DND-41 (cell line): ENCODE measurements at regions not wholly inside any gene's neighbourhood (a gene's known extent, or its start where the extent isn't known, plus 50 kb on each side); places are given as distances from the start of the nearest gene placed in this dataset.

ENCODE experiments used
- ATAC-seq: fragments of 200-7000 bp; cut with Tn5 transposase; 3 replicates; pipeline ENCODE4 v1.9.1; 2021; ENCODE audit warnings: low read depth; ENCODE audit not compliant: insufficient read depth
- DNase-seq: peaks from one replicate; pipeline ENCODE4 v3.0.0-alpha.2; 2020
- H2AFZ ChIP-seq: 2 replicates; pipeline ENCODE4 v1.6.0; 2012; ENCODE audit warnings: low read depth, low read length
- H3K27ac ChIP-seq: 2 replicates; pipeline ENCODE4 v1.5.1; 2012; ENCODE audit warnings: low read length, inconsistent platforms
- H3K27me3 ChIP-seq: fragments of 200-600 bp; sonication (generic); 2 replicates; pipeline ENCODE4 v1.6.0; 2012; ENCODE audit warnings: low read length, mild to moderate bottlenecking, inconsistent platforms; ENCODE audit not compliant: insufficient read depth, poor library complexity
- H3K36me3 ChIP-seq: 2 replicates; pipeline ENCODE4 v1.5.1; 2012; ENCODE audit warnings: low read length, inconsistent platforms; ENCODE audit not compliant: insufficient read depth
- H3K4me1 ChIP-seq: 2 replicates; pipeline ENCODE4 v1.5.1; 2012; ENCODE audit warnings: mild to moderate bottlenecking, low read length; ENCODE audit not compliant: insufficient read depth
- H3K4me2 ChIP-seq: 2 replicates; pipeline ENCODE4 v1.6.0; 2012; ENCODE audit warnings: mild to moderate bottlenecking, moderate library complexity, low read length, inconsistent platforms; ENCODE audit not compliant: insufficient read depth
- H3K4me3 ChIP-seq, 2 experiments: fragments of 200-600 bp in 1 of 2; shearing (Covaris generic) in 1 of 2; 2 replicates each; pipeline ENCODE4 v1.5.1; 2012 to 2016; ENCODE audit warnings: inconsistent platforms in 2 of 2, low read length in 2 of 2, mild to moderate bottlenecking in 2 of 2, low read depth in 1 of 2, moderate library complexity in 1 of 2
- H3K79me2 ChIP-seq: 2 replicates; pipeline ENCODE4 v1.6.0; 2012; ENCODE audit warnings: low read length, inconsistent platforms; ENCODE audit not compliant: insufficient read depth
- H3K9ac ChIP-seq: 2 replicates; pipeline ENCODE4 v1.6.0; 2012; ENCODE audit warnings: low read depth, mild to moderate bottlenecking, inconsistent platforms, low read length, moderate library complexity
- H3K9me3 ChIP-seq: 2 replicates; pipeline ENCODE4 v1.5.1; 2012; ENCODE audit warnings: low read length, moderate library complexity, mild to moderate bottlenecking, inconsistent platforms; ENCODE audit not compliant: insufficient read depth, severe bottlenecking
- H4K20me1 ChIP-seq: 2 replicates; pipeline ENCODE4 v1.6.0; 2012; ENCODE audit warnings: low read length; ENCODE audit not compliant: insufficient read depth
- EZH2 ChIP-seq: IDR thresholded peaks from 3 replicates; pipeline ENCODE4 v1.6.1; 2012; ENCODE audit warnings: borderline replicate concordance, low read depth, mild to moderate bottlenecking, moderate library complexity, low read length, inconsistent platforms; ENCODE audit not compliant: severe bottlenecking
- TF ChIP-seq, protein P1 (sequence below): IDR thresholded peaks from 2 replicates; pipeline ENCODE4 v1.5.1; 2012; ENCODE audit warnings: borderline replicate concordance, low read length, moderate library complexity, mild to moderate bottlenecking; ENCODE audit not compliant: poor library complexity, severe bottlenecking; ENCODE audit errors: extremely low read depth

DNA sequence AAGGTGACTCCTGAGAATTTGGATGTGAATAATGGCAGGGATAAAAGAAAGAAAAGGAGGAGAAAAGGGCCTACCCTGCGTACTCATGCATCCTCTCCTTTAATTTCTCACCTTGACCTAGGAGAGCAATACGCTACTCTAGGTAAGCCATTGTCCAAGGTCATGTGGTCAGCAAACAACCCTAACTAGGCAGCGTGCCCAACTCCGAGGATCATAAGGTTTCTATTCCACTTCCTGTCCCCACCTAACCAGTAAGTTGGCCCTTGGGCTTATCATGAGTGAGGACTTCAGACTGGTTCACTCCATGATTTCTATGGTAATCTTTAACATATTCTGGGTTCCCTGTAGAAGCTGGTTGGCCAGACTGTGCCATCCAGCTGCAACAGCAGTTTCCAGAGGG lies 315.1 kb upstream of the CCL2 start:
- Histone ChIP-seq H3K27ac (no peak overlapping the region), H3K9ac (no peak overlapping the region), H2AFZ (no peak overlapping the region), H3K79me2 (no peaks in the 10 kb centered on the region), H3K36me3 (no peaks in the 10 kb centered on the region), H3K4me1 (no peaks in the 10 kb centered on the region), H3K4me2 (no peak overlapping the region), H3K9me3 (no peaks in the 10 kb centered on the region), H3K4me3 (no peak overlapping the region), H4K20me1 (no peaks in the 10 kb centered on the region), H3K27me3 (peaks cover 5% of the 10 kb centered on the region)
- TF ChIP-seq, protein P1, sequence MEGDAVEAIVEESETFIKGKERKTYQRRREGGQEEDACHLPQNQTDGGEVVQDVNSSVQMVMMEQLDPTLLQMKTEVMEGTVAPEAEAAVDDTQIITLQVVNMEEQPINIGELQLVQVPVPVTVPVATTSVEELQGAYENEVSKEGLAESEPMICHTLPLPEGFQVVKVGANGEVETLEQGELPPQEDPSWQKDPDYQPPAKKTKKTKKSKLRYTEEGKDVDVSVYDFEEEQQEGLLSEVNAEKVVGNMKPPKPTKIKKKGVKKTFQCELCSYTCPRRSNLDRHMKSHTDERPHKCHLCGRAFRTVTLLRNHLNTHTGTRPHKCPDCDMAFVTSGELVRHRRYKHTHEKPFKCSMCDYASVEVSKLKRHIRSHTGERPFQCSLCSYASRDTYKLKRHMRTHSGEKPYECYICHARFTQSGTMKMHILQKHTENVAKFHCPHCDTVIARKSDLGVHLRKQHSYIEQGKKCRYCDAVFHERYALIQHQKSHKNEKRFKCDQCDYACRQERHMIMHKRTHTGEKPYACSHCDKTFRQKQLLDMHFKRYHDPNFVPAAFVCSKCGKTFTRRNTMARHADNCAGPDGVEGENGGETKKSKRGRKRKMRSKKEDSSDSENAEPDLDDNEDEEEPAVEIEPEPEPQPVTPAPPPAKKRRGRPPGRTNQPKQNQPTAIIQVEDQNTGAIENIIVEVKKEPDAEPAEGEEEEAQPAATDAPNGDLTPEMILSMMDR: no peak
- TF ChIP-seq EZH2: no peak
- DNase-seq (no peak), ATAC-seq (no peak)

DNA sequence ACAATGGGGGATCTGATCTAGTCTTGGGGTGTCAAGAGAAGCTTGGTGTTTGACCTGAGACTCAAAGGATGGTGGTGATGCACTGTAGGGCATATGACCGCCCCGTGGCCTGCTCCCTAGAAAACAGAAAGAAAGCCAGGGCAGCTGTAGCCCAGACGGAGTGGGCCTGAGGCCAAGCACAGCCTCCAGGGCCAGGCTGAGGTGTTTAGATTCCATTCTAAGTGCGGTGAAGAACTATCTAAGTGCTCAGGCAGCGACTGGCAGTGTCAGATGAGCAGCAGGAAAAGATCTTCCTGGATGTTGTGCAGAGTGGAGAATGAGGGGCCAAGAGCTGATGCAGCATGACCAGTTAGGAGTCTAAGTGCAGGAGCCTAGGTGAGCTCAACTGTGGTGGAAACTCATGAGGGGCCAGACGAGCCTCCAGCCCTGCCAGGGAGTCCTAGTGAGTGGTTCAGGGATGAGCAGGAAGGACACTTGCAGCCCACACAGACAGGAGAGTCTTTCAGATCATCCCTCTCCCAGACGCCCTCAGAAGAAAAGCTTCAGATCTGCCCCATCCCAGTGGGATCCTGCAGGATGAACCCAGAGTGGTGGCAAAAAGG lies 314.2 kb upstream of the CCL2 start:
- Histone ChIP-seq H3K4me2 (no peak overlapping the region), H3K27me3 (peaks cover 5% of the 10 kb centered on the region), H3K9ac (no peak overlapping the region), H3K36me3 (no peaks in the 10 kb centered on the region), H2AFZ (no peak overlapping the region), H4K20me1 (no peaks in the 10 kb centered on the region), H3K79me2 (no peaks in the 10 kb centered on the region), H3K4me3 (no peak overlapping the region), H3K9me3 (no peaks in the 10 kb centered on the region), H3K27ac (no peak overlapping the region), H3K4me1 (no peaks in the 10 kb centered on the region)
- DNase-seq (no peak), ATAC-seq (no peak)
- TF ChIP-seq, protein P1: no peak
- TF ChIP-seq EZH2: no peak

DNA sequence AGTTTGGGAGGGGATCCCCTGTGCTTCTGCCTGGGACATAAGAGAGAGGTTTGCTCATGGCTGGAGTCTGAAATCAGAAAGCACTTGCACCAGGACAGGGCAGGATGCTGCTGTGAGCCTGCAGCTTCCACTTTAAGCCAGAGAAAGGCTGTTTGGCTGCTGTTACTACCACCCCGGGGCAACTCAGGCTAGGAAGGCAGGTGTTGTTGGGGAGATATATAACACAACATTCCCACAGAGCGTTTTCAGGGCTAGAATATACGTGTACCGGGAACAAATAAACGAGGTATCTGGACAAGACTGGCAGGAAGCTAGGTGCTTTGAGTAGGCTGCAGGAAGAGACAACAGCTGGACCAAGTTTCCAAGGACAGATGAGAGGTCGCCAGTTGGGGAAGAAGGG lies 313.3 kb upstream of the CCL2 start:
- Histone ChIP-seq H3K4me1 (no peaks in the 10 kb centered on the region), H2AFZ (no peak overlapping the region), H3K79me2 (no peaks in the 10 kb centered on the region), H3K27ac (no peak overlapping the region), H3K36me3 (no peaks in the 10 kb centered on the region), H3K4me2 (no peak overlapping the region), H3K27me3 (peaks cover 8% of the 10 kb centered on the region), H3K9me3 (no peaks in the 10 kb centered on the region), H3K9ac (no peak overlapping the region), H4K20me1 (no peaks in the 10 kb centered on the region), H3K4me3 (no peak overlapping the region)
- DNase-seq (no peak), ATAC-seq (no peak)
- no peak for TF ChIP-seq EZH2
- TF ChIP-seq, protein P1: no peak
